HepG2 (cell line): ENCODE measurements at regions not wholly inside any gene's neighbourhood (a gene's known extent, or its start where the extent isn't known, plus 50 kb on each side); places are given as distances from the start of the nearest gene placed in this dataset.

Experiments
- ATAC-seq: fragments of 200-7000 bp; cut with Tn5 transposase; 3 replicates; pipeline ENCODE4 v1.9.1; 2020; ENCODE audit warnings: mild to moderate bottlenecking, moderate library complexity
- BruUV-seq: library from RNA; stranded (reverse); fragments of 400-500 nt; replicated peaks from 2 replicates; lab custom pipeline; 2021; lab: Mats Ljungman, UMichigan
- CTCF ChIA-PET: fragments of 300-600 bp; formaldehyde crosslinking; extraction: SDS; loops from one replicate; lab custom pipeline; 2021; ENCODE audit warnings: low total read pairs, inconsistent platforms, low intra/inter-chr PET ratio; lab: Yijun Ruan, JAX
- POLR2A ChIA-PET: fragments of 350-600 bp; sonication (Branson Sonifier 250); formaldehyde crosslinking; loops from one replicate; lab custom pipeline; 2020; ENCODE audit warnings: antibody characterized with exemption, inconsistent platforms; lab: Yijun Ruan, JAX
- DNase-seq: peaks from one replicate; pipeline ENCODE4 v3.0.0-alpha.2; 2015; ENCODE audit warnings: low spot score
- FAIRE-seq: peaks from 3 replicates; lab custom pipeline; 2011; peaks lifted over from hg19 to GRCh38; lab: Jason Lieb, UNC
- H2AFZ ChIP-seq: one replicate; pipeline ENCODE4 v1.6.1; 2011; ENCODE audit warnings: low read length, inconsistent platforms
- H3K27ac ChIP-seq: fragments of 300-600 bp; 3 replicates; pipeline ENCODE4 v1.8.0; 2011; ENCODE audit warnings: mixed run types, mild to moderate bottlenecking, mixed read lengths, low read length, inconsistent platforms; ENCODE audit not compliant: insufficient read depth; ENCODE audit errors: extremely low read length
- H3K27me3 ChIP-seq, 2 experiments: fragments of 200-600 bp in 1 of 2; 2 replicates in 1 of 2; 3 replicates in 1 of 2; pipeline versions ENCODE4 v1.6.0 to v1.8.0; 2011; ENCODE audit warnings: low read length in 2 of 2, mild to moderate bottlenecking in 2 of 2, moderate library complexity in 2 of 2, inconsistent platforms in 1 of 2; ENCODE audit not compliant: insufficient read depth in 2 of 2, control insufficient read depth in 1 of 2
- H3K36me3 ChIP-seq, 2 experiments: fragments of 200-600 bp in 1 of 2; replicated peaks in 1 of 2; 2 replicates in 1 of 2; 3 replicates in 1 of 2; pipeline versions ENCODE4 v1.5.1 to v1.8.0; 2011; ENCODE audit warnings: low read length in 2 of 2, inconsistent platforms in 1 of 2; ENCODE audit not compliant: insufficient read depth in 2 of 2, control insufficient read depth in 1 of 2
- H3K4me1 ChIP-seq: 2 replicates; pipeline ENCODE4 v1.5.1; 2012; ENCODE audit warnings: low read length, inconsistent platforms; ENCODE audit not compliant: insufficient read depth
- H3K4me2 ChIP-seq: 2 replicates; pipeline ENCODE4 v1.6.0; 2011; ENCODE audit warnings: low read depth, low read length, inconsistent platforms
- H3K4me3 ChIP-seq, 3 experiments: fragments of 200-600 bp in 1 of 3; sonication (generic), shearing (Covaris generic) in 1 of 3; replicated peaks in 1 of 3; 2 replicates each; pipeline ENCODE4 v1.5.1; 2011 to 2016; ENCODE audit warnings: low read length in 3 of 3, inconsistent platforms in 2 of 3, low read depth in 2 of 3, mild to moderate bottlenecking in 2 of 3, control low read depth in 1 of 3, mixed read lengths in 1 of 3; ENCODE audit not compliant: insufficient read depth in 1 of 3
- H3K79me2 ChIP-seq: one replicate; pipeline ENCODE4 v1.6.1; 2011; ENCODE audit warnings: low read length, inconsistent platforms; ENCODE audit not compliant: insufficient read depth
- H3K9ac ChIP-seq: 2 replicates; pipeline ENCODE4 v1.6.0; 2011; ENCODE audit warnings: mild to moderate bottlenecking, low read depth, low read length, inconsistent platforms; ENCODE audit not compliant: insufficient read depth
- H3K9me3 ChIP-seq: 2 replicates; pipeline ENCODE4 v1.5.1; 2012; ENCODE audit warnings: mild to moderate bottlenecking, low read length
- H4K20me1 ChIP-seq: 2 replicates; pipeline ENCODE4 v1.6.0; 2011; ENCODE audit warnings: inconsistent platforms, mild to moderate bottlenecking, low read length, moderate library complexity; ENCODE audit not compliant: insufficient read depth
- KDM5B ChIP-seq: sonication (generic); formaldehyde crosslinking; IDR thresholded peaks from 2 replicates; pipeline ENCODE4 v1.4.0; 2020; ENCODE audit warnings: missing genetic modification reagents, mild to moderate bottlenecking, borderline replicate concordance
- REPIN1 ChIP-seq: sonication (generic); formaldehyde crosslinking; IDR thresholded peaks from 2 replicates; pipeline ENCODE4 v1.8.0; 2022; ENCODE audit warnings: missing genetic modification reagents, low read depth, mild to moderate bottlenecking, borderline replicate concordance
- ZBED4 ChIP-seq: sonication (generic); formaldehyde crosslinking; IDR thresholded peaks from 2 replicates; pipeline ENCODE4 v1.4.0; 2020; ENCODE audit warnings: missing genetic modification reagents, borderline replicate concordance
- ZNF441 ChIP-seq: sonication (generic); formaldehyde crosslinking; IDR thresholded peaks from 2 replicates; pipeline ENCODE4 v1.7.0; 2021; ENCODE audit warnings: missing genetic modification reagents, borderline replicate concordance
- WGBS: methylation state at CpG from one replicate; pipeline ENCODE4 v1.1.6; 2017; ENCODE audit warnings: low lambda C conversion rate; 5-methylcytosine and 5-hydroxymethylcytosine counted together
- in situ Hi-C: cut with HindIII; loops from 2 replicates; pipeline ENCODE4 v1.10.0; 2017; ENCODE audit warnings: low pct_unique_long_range_greater_than_20kb; ENCODE audit not compliant: extremely low pct_ligation_motif_present
- intact Hi-C: fragments of 100-400 bp; cut with micrococcal nuclease; formaldehyde crosslinking; loops from one replicate; pipeline ENCODE4 v1.10.0; 2022; ENCODE audit not compliant: unreplicated experiment

GRCh38 chr2:52880872-52881271 is 886.7 kb upstream of the CHAC2 start (continued):
- no peak for TF ChIP-seq ZBED4 (CRISPR knock-in tag)
- TF ChIP-seq, all 625 proteins: peak for 0

GRCh38 chr2:52879561-52879960 is 888.0 kb upstream of the CHAC2 start:
- H3K9me3 ChIP-seq = peaks cover 15% of the 10 kb centered on the region; the same call in 1 of the 2 replicates
- H3K9ac ChIP-seq = no peak overlapping the region
- in situ Hi-C loops = no loop called here
- H3K4me2 ChIP-seq = no peak overlapping the region
- FAIRE-seq = no peak
- no peak for ATAC-seq
- H2AFZ ChIP-seq = no peak overlapping the region
- CTCF ChIA-PET = no interaction called here
- H3K36me3 ChIP-seq = no peaks in the 10 kb centered on the region
- H3K79me2 ChIP-seq = no peaks in the 10 kb centered on the region
- H3K27ac ChIP-seq = no peak overlapping the region
- no peak overlapping the region for H3K4me3 ChIP-seq
- H4K20me1 ChIP-seq = no peaks in the 10 kb centered on the region
- no peak for TF ChIP-seq ZNF441 (CRISPR knock-in tag)
- no peak for TF ChIP-seq KDM5B (CRISPR knock-in tag)
- no peak for TF ChIP-seq REPIN1 (CRISPR knock-in tag)
- 2% methylated on average over 4 of the region's 4 CpGs for WGBS
- no peak for DNase-seq
- no TSS peak for BruUV-seq
- no peaks in the 10 kb centered on the region for H3K4me1 ChIP-seq
- intact Hi-C loops = no loop called here
- POLR2A ChIA-PET = no interaction called here
- H3K27me3 ChIP-seq = no peaks in the 10 kb centered on the region
